SK-N-MC (cell line): ENCODE measurements at regions not wholly inside any gene's neighbourhood (a gene's known extent, or its start where the extent isn't known, plus 50 kb on each side); places are given as distances from the start of the nearest gene placed in this dataset.

Experiments used
- EZH2 ChIP-seq: fragments of 200-600 bp; sonication (generic); IDR thresholded peaks from one replicate; pipeline ENCODE4 v1.6.1; 2017; ENCODE audit warnings: antibody characterized with exemption
- POLR2AphosphoS5 ChIP-seq: IDR thresholded peaks from 2 replicates; pipeline ENCODE4 v1.6.1; 2012; ENCODE audit warnings: mild to moderate bottlenecking, low read depth, low read length, borderline replicate concordance

DNA sequence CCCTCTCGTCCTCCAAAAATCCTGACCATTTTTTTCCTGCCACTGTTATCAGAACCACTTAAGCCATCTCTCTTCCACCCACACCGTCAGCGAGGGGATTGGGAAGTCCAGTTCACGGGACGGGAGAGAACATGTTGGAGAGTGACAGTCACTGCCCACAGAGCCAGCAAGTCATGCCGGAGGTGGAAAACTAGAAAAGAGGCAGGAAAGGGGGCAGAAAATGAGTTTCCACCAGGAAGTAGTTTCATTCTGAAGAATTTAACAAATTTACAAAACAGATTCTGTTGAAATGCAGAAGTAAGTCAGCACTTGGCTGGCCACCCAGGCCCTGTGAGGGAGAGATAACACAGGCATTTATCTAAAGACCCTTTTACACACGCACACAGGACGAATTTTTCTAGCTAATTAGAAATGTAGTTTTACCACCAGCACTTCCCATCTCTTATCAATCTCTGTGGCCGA is 431.3 kb downstream of the TSN start:
- no peak for TF ChIP-seq POLR2AphosphoS5
- no peak for TF ChIP-seq EZH2
